ENCODE measurements at regions not wholly inside any gene's neighbourhood (a gene's known extent, or its start where the extent isn't known, plus 50 kb on each side); places are given as distances from the start of the nearest gene placed in this dataset.
A peak's percentile ranks its signal among the peaks of the same experiment; 100 is the strongest.

- no peak for DNase-seq
These were observed 103.1 kb downstream of the TOMM20 start for GRCh38 chr1:235025422-235025984.

- DNase-seq = peak; percentile 49
These were observed 103.8 kb downstream of the TOMM20 start for GRCh38 chr1:235024711-235025421.

- DNase-seq = no peak
These were observed 104.8 kb downstream of the TOMM20 start for GRCh38 chr1:235023711-235024439.

GRCh38 chr1:235022981-235023710, 105.5 kb downstream of the TOMM20 start:
- DNase-seq = no peak

- peak; percentile 47 for DNase-seq
These were observed 106.2 kb downstream of the TOMM20 start for GRCh38 chr1:235022341-235022980.

GRCh38 chr1:235021815-235022214, 106.8 kb downstream of the TOMM20 start:
- DNase-seq = no peak

DNA sequence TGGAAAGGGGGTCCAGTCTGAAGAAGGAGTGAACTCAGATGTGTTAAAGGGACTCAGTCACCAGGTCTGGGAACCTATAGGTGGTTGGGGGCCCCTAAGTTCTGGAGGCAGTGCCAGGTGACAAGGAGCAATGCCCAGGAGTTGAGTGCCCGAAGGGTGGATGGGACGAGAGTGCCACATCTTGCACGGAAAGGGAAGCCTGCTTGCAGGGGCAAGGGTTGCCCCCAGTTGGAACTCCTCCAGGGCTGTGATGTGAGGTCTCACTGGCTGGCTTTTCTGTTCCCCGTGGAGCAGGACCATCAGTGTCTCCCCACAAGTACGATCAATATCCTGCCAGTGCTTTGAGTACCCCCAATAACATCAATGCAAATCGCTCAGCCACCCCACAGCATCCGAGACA, 107.3 kb downstream of the TOMM20 start:
- DNase-seq = no peak

GRCh38 chr1:235019961-235020360, 108.7 kb downstream of the TOMM20 start:
- no peak for DNase-seq

- no peak for DNase-seq
These were observed 109.2 kb downstream of the TOMM20 start for GRCh38 chr1:235019471-235019870.

DNA sequence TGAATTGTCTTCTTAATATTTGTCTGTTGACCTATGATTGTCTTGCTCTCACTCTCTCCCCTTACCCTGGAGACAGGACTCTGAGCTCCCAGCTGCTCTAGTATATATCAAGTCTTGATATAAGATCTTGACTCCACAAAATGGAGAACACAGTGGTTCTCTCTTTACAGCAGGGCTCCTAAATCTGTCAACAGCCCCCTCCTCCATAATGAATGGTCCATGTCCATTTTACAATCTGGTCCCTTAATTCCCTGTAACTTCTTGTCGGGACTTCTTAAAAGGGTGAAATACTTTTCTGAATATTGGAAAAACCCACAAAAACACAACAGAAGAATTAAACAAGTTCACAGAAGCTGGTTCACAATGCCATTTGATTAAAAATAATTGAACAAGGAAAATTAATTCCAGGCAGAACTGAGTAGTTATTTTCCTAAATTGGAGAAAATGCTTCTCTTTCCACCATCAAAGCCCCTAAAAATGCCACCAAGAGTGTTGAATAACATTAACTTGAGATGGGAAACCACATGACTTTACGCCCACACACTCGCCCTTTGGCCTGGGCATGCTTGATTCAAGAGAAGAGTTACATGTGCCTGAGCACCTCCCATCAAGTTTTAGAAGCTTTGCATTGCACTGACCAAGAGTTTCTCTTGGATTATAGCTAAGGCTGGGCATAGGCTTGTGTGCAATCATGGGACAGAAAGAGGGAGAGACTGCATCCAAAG, 109.8 kb downstream of the TOMM20 start:
- no peak for DNase-seq

DNA sequence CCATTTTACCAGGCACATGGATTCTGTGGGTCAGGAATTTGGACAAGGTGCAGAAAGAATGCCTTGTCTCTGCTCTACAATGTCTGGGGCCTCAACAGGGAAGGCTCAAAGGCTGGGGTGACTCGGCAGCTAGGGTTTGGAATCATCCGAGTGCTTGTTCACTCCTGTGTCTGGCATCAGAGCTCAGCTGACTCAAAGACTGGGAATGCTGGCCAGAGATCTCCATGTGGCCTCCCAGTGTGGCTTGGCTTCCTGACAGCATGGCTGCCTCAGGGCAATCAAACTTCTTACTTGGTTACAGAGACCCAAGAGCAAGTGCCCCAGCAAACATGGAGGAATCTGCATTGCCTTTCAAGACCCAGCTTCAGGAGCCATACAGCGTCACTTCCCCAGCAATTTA, 110.5 kb downstream of the TOMM20 start:
- no peak for DNase-seq

DNA sequence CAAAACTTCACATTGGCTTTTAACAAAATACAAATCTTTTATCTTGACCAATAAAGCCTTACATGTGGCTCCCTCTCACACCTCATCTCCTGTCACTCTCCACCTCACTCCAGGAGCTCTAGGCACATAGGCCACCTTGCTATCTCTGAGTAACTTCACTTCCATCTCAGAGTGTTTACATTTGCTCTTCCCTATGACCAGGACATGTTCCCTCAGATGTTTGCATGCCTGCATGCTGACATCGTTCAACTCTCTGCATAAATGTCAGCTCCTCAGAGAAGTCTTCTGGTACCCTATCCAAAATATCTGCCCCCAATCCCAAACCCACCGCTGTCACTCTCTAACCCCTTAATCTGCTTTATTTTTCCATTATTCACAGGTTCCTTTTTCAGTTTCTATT, 110.9 kb downstream of the TOMM20 start:
- DNase-seq = no peak

DNA sequence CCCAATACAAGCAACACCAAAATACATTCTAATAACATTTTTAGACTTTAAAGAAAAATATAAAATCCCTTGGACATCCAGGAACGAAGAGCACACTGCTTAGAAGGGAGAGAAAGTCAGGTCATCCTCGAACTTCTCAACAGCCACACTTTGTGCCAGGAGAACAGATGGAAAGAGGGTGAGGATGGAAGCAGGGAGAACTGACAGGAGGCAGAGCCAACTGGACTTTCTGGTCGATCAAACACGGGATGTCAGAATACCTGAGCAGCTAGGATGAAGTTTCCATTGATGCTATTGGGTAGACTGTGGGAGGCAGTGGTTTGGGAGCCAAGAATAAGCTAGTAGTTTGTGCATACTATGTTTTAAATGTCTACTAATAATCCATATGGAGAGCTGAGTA, 111.4 kb downstream of the TOMM20 start:
- DNase-seq = no peak

DNA sequence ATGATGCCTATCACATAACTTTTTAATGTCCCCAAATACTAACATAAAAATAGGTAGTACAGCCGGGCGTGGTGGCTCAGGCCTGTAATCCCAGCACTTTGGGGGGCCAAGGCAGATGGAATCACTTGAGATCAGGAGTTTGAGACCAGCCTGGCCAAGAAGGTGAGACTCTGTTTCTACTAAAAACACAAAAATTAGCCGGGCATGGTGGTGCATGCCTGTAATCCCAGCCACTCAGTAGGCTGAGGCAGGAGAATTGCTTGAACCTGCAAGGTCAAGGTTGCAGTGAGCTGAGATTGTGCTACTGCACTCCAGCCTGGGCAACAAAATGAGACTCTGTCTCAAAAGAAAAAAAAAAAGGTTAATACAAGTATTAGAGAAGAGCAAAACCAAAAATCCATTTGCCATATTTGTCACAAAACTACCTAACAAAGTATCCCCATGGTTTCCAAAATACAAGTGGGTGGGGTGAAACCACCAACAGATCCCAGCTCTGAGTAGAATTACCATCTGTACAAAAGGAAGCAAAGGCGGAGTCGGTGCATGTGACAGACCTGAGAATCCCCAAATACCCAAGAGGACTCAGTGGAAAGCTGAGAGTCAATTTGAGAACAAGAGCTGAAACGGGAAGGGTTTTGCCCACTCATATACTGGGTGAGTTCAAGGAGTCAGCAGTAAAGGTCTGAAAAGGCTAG, 113.2 kb downstream of the TOMM20 start:
- DNase-seq = no peak

DNA sequence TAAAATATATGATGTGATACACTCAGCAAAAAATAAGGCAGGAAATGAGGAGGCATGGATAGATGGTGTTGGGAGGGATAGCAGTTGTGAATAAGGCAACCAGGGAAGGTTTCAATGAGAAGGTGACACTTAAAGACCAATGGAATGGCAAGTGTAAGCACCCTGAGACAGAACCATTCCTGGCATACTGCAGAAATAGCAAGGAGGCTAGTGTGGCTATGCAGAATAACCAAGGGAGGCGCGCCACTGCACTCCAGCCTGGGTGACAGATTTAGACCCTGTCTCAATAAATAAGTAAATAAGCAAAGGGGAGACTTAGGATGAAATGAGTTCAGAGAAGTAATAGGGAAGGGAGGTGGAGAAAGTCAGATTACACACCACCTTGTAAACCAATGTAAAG, 113.9 kb downstream of the TOMM20 start:
- DNase-seq = no peak

DNA sequence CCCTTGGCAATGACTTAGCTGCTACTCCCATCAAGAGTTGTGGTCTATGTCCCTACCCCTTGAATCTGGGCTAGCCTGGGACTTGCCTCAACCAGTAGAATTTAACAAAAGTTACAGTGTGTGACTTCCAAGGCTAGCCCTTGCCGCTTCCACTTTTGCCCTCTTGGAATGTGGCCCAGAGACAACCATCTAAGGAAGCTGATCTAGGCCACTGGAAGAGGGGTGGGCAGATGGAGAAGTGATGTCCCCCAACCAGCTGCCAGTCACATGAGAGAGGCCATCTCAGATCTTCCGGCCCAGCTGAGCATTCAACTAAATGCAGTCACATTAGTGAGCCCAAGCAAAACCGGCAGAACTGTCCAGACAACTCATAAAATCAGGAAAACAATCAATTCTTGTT, 115.1 kb downstream of the TOMM20 start:
- DNase-seq = no peak

- DNase-seq = no peak
These were observed 116.0 kb downstream of the TOMM20 start for GRCh38 chr1:235012436-235013210.

DNA sequence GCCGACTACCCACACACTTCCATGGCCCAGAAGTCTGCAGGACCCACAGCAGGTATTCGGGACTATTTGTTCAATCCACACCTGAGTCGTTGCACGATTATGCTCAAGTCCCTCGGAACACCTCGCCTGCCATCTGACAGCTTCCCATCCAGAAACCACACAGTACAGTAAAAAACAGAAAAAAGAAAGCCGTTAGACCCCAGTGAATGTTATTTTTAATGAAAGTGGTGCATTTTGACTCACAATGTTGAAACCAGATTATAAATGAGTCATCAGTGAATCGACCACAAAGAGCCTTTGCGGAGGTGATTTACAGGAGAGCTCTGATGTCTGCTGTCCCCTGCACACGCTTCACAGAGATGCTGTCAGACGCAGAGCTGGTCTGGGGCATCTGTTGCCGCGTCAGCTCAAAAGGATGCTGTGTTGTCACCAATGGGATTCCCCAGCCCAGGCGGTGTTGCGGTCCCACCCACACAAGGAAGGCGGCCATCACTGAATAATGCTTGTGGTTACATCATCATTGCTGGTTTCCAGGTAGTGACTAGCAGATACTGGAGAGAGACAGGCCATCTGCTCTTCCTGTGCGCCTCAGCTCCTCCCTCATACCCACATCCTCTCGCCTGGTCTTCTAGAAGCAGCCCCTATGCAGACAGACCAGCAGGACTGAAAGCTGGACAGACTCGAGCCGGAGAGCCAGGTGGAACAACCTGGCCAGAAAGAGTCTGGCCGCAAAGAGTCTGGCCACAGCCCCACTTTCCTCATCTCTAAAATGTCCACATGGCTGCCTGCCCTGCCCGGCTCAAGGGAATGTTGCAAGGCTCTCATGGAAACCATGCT, 116.8 kb downstream of the TOMM20 start:
- DNase-seq = peak; percentile 55

- no peak for DNase-seq
These were observed 117.5 kb downstream of the TOMM20 start for GRCh38 chr1:235011064-235011598.
